Fibroblast of pulmonary artery (primary cell): ENCODE measurements at regions not wholly inside any gene's neighbourhood (a gene's known extent, or its start where the extent isn't known, plus 50 kb on each side); places are given as distances from the start of the nearest gene placed in this dataset.

Source experiments
- DNase-seq: peaks from one replicate; pipeline ENCODE4 v3.0.0-alpha.2; 2010; ENCODE audit warnings: low read depth
- H3K4me3 ChIP-seq: replicated peaks from 2 replicates; pipeline ENCODE4 v1.5.1; 2011; ENCODE audit warnings: low read depth, mild to moderate bottlenecking, control low read depth, low read length, moderate library complexity
- TF ChIP-seq, protein P1 (sequence below): IDR thresholded peaks from 2 replicates; pipeline ENCODE4 v1.5.1; 2011; ENCODE audit warnings: mild to moderate bottlenecking, control low read depth, low read length, inconsistent platforms; ENCODE audit errors: missing control alignments

GRCh38 chr13:105389373-105389772 lies 1146.1 kb downstream of the EFNB2 start:
- no peak for DNase-seq
- TF ChIP-seq, protein P1, sequence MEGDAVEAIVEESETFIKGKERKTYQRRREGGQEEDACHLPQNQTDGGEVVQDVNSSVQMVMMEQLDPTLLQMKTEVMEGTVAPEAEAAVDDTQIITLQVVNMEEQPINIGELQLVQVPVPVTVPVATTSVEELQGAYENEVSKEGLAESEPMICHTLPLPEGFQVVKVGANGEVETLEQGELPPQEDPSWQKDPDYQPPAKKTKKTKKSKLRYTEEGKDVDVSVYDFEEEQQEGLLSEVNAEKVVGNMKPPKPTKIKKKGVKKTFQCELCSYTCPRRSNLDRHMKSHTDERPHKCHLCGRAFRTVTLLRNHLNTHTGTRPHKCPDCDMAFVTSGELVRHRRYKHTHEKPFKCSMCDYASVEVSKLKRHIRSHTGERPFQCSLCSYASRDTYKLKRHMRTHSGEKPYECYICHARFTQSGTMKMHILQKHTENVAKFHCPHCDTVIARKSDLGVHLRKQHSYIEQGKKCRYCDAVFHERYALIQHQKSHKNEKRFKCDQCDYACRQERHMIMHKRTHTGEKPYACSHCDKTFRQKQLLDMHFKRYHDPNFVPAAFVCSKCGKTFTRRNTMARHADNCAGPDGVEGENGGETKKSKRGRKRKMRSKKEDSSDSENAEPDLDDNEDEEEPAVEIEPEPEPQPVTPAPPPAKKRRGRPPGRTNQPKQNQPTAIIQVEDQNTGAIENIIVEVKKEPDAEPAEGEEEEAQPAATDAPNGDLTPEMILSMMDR: no peak
- no peak overlapping the region for H3K4me3 ChIP-seq

DNA sequence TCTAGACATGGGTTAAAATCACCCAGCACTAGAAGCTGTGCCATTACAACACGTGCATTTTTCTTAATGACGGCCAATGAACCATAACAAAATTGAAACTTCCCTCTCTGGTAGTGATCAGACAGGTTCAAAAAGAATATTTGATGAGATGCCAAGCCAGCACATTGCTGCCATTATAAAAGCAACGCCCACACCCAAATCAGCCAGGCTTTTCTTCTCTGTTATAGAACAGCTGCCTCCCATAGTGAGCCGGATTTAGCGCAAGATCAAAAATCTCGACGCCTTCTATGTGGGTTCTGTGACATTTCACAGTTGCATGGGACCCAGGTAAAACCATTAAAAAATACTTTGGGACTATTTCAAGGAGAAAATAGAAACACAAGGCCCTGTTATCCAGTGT lies 1158.0 kb downstream of the EFNB2 start:
- DNase-seq: no peak
- TF ChIP-seq, protein P1: no peak

DNA sequence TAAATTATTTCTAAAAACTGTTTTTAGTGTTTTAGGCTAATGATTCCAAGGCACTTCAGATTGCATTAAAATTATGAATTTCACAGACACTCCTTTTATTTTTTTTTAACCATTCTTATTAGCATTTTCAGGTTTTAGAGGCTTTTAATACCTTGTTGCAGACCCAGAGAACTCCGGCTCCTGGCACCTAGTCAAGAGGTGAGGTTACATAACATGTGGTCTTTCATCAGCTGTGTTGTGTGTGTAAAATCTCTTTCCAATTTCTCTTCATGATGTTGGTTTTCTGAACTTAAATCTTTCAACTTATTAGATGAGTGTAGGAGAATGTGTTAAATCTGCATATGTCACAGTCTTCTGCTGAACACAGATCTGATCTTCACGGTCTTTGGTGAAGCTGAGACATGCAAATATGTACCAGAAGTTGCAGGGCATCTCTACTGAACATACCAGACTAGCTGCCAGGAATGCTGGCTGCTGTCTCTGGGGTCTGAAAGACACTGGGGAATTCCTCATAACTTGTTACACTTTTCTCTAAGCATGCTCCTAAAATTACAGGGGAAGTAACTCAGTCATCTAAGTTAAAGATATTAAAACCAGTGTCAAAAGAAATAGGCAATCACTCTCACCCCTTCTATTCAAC lies 1165.3 kb downstream of the EFNB2 start:
- no peak overlapping the region for H3K4me3 ChIP-seq
- peak; percentile 10 for DNase-seq
- TF ChIP-seq, protein P1: no peak

More for the DNA sequence above, 1158.0 kb downstream of the EFNB2 start:
- H3K4me3 ChIP-seq: no peak overlapping the region

GRCh38 chr13:105368781-105369180 lies 1166.7 kb downstream of the EFNB2 start:
- TF ChIP-seq, protein P1: no peak
- no peak for DNase-seq
- no peak overlapping the region for H3K4me3 ChIP-seq

- no peak for DNase-seq
- H3K4me3 ChIP-seq: no peak overlapping the region
- TF ChIP-seq, protein P1: no peak
Observed at GRCh38 chr13:105365831-105366230, 1169.6 kb downstream of the EFNB2 start.

DNA sequence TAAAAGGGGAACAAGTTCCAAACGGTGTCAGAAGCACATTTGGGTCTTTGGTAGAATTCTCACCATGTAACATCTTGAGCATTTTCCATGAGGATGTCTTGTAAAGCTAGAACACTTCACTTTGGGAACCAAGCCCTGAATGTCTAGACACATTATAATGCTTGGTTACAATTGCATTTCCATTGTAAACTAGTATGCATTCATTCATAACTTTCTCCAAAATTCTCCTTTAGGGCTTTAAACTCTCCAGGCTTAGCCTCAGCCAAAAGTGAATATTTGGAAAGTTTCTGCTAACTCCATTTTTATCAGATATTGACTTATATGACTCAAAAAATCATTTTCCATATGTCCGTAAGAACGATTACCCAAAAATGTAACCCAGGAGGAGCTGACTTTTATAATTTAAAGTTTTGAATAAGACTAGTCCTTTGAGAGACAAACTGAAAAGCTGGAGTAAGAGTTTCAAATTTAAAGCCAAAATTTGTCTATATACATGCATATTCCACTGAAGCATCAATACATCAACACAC lies 1170.4 kb downstream of the EFNB2 start:
- DNase-seq: no peak
- TF ChIP-seq, protein P1: no peak
- H3K4me3 ChIP-seq: no peak overlapping the region

GRCh38 chr13:105364191-105364590 lies 1171.3 kb downstream of the EFNB2 start:
- H3K4me3 ChIP-seq: no peak overlapping the region
- DNase-seq: no peak
- TF ChIP-seq, protein P1: no peak
